ENCODE measurements at regions not wholly inside any gene's neighbourhood (a gene's known extent, or its start where the extent isn't known, plus 50 kb on each side); places are given as distances from the start of the nearest gene placed in this dataset.

GRCh38 chr11:80503990-80504389 is 1063.2 kb upstream of the TENM4 start:
- no peak for DNase-seq (ENCODE audit: extremely low spot score)
- ChIA-PET POLR2A (no interaction called here), CTCF (no interaction called here)
- TF ChIP-seq FOXK2 (IDR thresholded peaks at IDR 0.05) (no peak), L3MBTL2 (conservative IDR thresholded peaks at IDR 0.05) (no peak), NFRKB (IDR thresholded peaks at IDR 0.05) (no peak), TARDBP (IDR thresholded peaks at IDR 0.05) (no peak), FOXM1 (IDR thresholded peaks at IDR 0.05; ENCODE audit: borderline replicate concordance) (no peak), ELF4 (IDR thresholded peaks at IDR 0.05) (no peak), ZNF384 (IDR thresholded peaks at IDR 0.05) (no peak), FOXA1 (IDR thresholded peaks at IDR 0.05) (no peak), BHLHE40 (IDR thresholded peaks at IDR 0.05; ENCODE audit: borderline replicate concordance) (no peak), SP1 (IDR thresholded peaks at IDR 0.05) (no peak), ARNT (IDR thresholded peaks at IDR 0.05) (no peak), HDGF (IDR thresholded peaks at IDR 0.05; ENCODE audit: borderline replicate concordance) (no peak), LEF1 (IDR thresholded peaks at IDR 0.05; ENCODE audit: borderline replicate concordance) (no peak), SUZ12 (IDR thresholded peaks at IDR 0.05) (no peak), CTBP1 (IDR thresholded peaks at IDR 0.05; ENCODE audit: borderline replicate concordance) (no peak)

- no peak for TF ChIP-seq LEF1 (IDR thresholded peaks at IDR 0.05; ENCODE audit: borderline replicate concordance)
- TF ChIP-seq FOXK2 (IDR thresholded peaks at IDR 0.05): no peak
- POLR2A ChIA-PET: no interaction called here
- CTCF ChIA-PET: no interaction called here
- DNase-seq (ENCODE audit: extremely low spot score): no peak
These were observed 1061.7 kb upstream of the TENM4 start for GRCh38 chr11:80502511-80502910.

DNA sequence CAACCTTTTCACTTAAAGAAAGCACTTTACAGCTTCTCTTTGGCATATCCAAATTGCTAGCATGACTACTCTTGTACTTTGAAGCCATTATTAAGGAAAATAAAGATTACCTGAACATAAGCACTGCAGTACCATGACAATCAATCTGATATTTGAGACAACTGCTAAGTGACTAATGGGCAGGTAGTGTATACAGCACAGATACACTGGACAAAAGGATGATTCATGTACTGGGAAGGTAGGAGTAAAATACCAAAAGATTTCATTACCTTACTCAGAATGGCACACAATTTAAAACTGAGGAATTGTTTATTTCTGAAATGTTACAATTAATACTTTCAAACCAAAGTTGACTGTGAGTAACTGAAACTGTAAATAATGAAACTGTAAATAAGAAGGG is 1054.3 kb upstream of the TENM4 start:
- DNase-seq (ENCODE audit: extremely low spot score): no peak
- ChIA-PET POLR2A (no interaction called here), CTCF (no interaction called here)
- TF ChIP-seq FOXM1 (IDR thresholded peaks at IDR 0.05; ENCODE audit: borderline replicate concordance) (no peak), NFRKB (IDR thresholded peaks at IDR 0.05) (no peak), CTBP1 (IDR thresholded peaks at IDR 0.05; ENCODE audit: borderline replicate concordance) (no peak), LEF1 (IDR thresholded peaks at IDR 0.05; ENCODE audit: borderline replicate concordance) (no peak), SP1 (IDR thresholded peaks at IDR 0.05) (no peak), ARNT (IDR thresholded peaks at IDR 0.05) (no peak), TARDBP (IDR thresholded peaks at IDR 0.05) (no peak), ELF4 (IDR thresholded peaks at IDR 0.05) (no peak), L3MBTL2 (conservative IDR thresholded peaks at IDR 0.05) (no peak), HDGF (IDR thresholded peaks at IDR 0.05; ENCODE audit: borderline replicate concordance) (no peak), ZNF384 (IDR thresholded peaks at IDR 0.05) (no peak), SUZ12 (IDR thresholded peaks at IDR 0.05) (no peak), FOXK2 (IDR thresholded peaks at IDR 0.05) (no peak), FOXA1 (IDR thresholded peaks at IDR 0.05) (no peak), BHLHE40 (IDR thresholded peaks at IDR 0.05; ENCODE audit: borderline replicate concordance) (no peak)
- TF ChIP-seq, protein P1, sequence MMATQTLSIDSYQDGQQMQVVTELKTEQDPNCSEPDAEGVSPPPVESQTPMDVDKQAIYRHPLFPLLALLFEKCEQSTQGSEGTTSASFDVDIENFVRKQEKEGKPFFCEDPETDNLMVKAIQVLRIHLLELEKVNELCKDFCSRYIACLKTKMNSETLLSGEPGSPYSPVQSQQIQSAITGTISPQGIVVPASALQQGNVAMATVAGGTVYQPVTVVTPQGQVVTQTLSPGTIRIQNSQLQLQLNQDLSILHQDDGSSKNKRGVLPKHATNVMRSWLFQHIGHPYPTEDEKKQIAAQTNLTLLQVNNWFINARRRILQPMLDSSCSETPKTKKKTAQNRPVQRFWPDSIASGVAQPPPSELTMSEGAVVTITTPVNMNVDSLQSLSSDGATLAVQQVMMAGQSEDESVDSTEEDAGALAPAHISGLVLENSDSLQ (IDR thresholded peaks at IDR 0.05): no peak

- no peak for DNase-seq (ENCODE audit: extremely low spot score)
- TF ChIP-seq FOXM1 (IDR thresholded peaks at IDR 0.05; ENCODE audit: borderline replicate concordance) (no peak), TARDBP (IDR thresholded peaks at IDR 0.05) (no peak), ARNT (IDR thresholded peaks at IDR 0.05) (no peak)
- ChIA-PET POLR2A (no interaction called here), CTCF (no interaction called here)
These were observed 1047.1 kb upstream of the TENM4 start for GRCh38 chr11:80487952-80488351.

GRCh38 chr11:80486678-80487077 is 1045.8 kb upstream of the TENM4 start:
- ChIA-PET CTCF (no interaction called here), POLR2A (no interaction called here)
- no peak for DNase-seq (ENCODE audit: extremely low spot score)
- TF ChIP-seq FOXK2 (IDR thresholded peaks at IDR 0.05) (no peak), ELF4 (IDR thresholded peaks at IDR 0.05) (no peak), HDGF (IDR thresholded peaks at IDR 0.05; ENCODE audit: borderline replicate concordance) (no peak), ARNT (IDR thresholded peaks at IDR 0.05) (no peak), LEF1 (IDR thresholded peaks at IDR 0.05; ENCODE audit: borderline replicate concordance) (no peak), CTBP1 (IDR thresholded peaks at IDR 0.05; ENCODE audit: borderline replicate concordance) (no peak), ZNF384 (IDR thresholded peaks at IDR 0.05) (no peak), TARDBP (IDR thresholded peaks at IDR 0.05) (no peak), SUZ12 (IDR thresholded peaks at IDR 0.05) (no peak), FOXA1 (IDR thresholded peaks at IDR 0.05) (no peak), FOXM1 (IDR thresholded peaks at IDR 0.05; ENCODE audit: borderline replicate concordance) (no peak)

DNA sequence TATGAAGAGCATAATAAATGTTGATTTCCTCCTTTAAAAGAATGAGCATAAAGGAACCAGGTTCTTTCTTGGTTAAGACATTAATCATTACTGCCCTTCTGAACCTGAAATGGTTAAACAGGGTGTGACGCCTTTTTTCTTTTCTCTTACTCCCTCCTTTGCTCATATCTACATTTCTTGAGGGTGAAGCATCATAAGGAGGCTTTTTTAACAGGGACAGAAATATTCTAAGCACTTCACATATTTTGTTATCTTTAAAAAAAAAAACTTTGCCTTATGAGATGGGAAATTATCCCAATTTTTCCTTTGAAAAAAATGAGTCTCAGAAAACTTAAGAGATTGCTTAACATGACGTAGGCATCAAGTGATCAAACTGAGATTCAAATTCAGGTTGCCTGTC is 1036.3 kb upstream of the TENM4 start:
- TF ChIP-seq TARDBP (IDR thresholded peaks at IDR 0.05): no peak
- TF ChIP-seq L3MBTL2 (conservative IDR thresholded peaks at IDR 0.05): no peak
- no peak for TF ChIP-seq ELF4 (IDR thresholded peaks at IDR 0.05)
- no peak for TF ChIP-seq HDGF (IDR thresholded peaks at IDR 0.05; ENCODE audit: borderline replicate concordance)
- TF ChIP-seq SUZ12 (IDR thresholded peaks at IDR 0.05): no peak
- no peak for TF ChIP-seq CTBP1 (IDR thresholded peaks at IDR 0.05; ENCODE audit: borderline replicate concordance)
- TF ChIP-seq, protein P1 (IDR thresholded peaks at IDR 0.05): no peak
- no peak for TF ChIP-seq ARNT (IDR thresholded peaks at IDR 0.05)
- no peak for TF ChIP-seq ZNF384 (IDR thresholded peaks at IDR 0.05)
- no peak for DNase-seq (ENCODE audit: extremely low spot score)
- POLR2A ChIA-PET: no interaction called here
- CTCF ChIA-PET: no interaction called here

GRCh38 chr11:80473562-80473961 is 1032.7 kb upstream of the TENM4 start:
- POLR2A ChIA-PET: no interaction called here
- TF ChIP-seq FOXA1 (IDR thresholded peaks at IDR 0.05): no peak
- no peak for TF ChIP-seq SP1 (IDR thresholded peaks at IDR 0.05)
- no peak for TF ChIP-seq SUZ12 (IDR thresholded peaks at IDR 0.05)
- no peak for TF ChIP-seq ZNF384 (IDR thresholded peaks at IDR 0.05)
- TF ChIP-seq BHLHE40 (IDR thresholded peaks at IDR 0.05; ENCODE audit: borderline replicate concordance): no peak
- TF ChIP-seq LEF1 (IDR thresholded peaks at IDR 0.05; ENCODE audit: borderline replicate concordance): no peak
- no peak for TF ChIP-seq CTBP1 (IDR thresholded peaks at IDR 0.05; ENCODE audit: borderline replicate concordance)
- TF ChIP-seq TARDBP (IDR thresholded peaks at IDR 0.05): no peak
- TF ChIP-seq FOXM1 (IDR thresholded peaks at IDR 0.05; ENCODE audit: borderline replicate concordance): no peak
- TF ChIP-seq HDGF (IDR thresholded peaks at IDR 0.05; ENCODE audit: borderline replicate concordance): no peak
- TF ChIP-seq, protein P1 (IDR thresholded peaks at IDR 0.05): no peak
- no peak for TF ChIP-seq FOXK2 (IDR thresholded peaks at IDR 0.05)
- TF ChIP-seq ELF4 (IDR thresholded peaks at IDR 0.05): no peak
- TF ChIP-seq ARNT (IDR thresholded peaks at IDR 0.05): no peak
- no peak for TF ChIP-seq NFRKB (IDR thresholded peaks at IDR 0.05)
- no peak for TF ChIP-seq L3MBTL2 (conservative IDR thresholded peaks at IDR 0.05)

More at GRCh38 chr11:80473562-80473961, 1032.7 kb upstream of the TENM4 start:
- DNase-seq (ENCODE audit: extremely low spot score): no peak
- CTCF ChIA-PET: interaction anchor here (0.6 kb wide), 1 partner anchor 976 kb away, joined by 4 read pairs; no protein-coding TSS in a partner anchor
